GM12891 (cell line): ENCODE measurements at regions not wholly inside any gene's neighbourhood (a gene's known extent, or its start where the extent isn't known, plus 50 kb on each side); places are given as distances from the start of the nearest gene placed in this dataset.

Source experiments
- DNase-seq: peaks from one replicate; pipeline ENCODE4 v3.0.0; 2011; ENCODE audit warnings: low spot score; ENCODE audit not compliant: insufficient read length
- FAIRE-seq: peaks from 2 replicates; lab custom pipeline; 2011; peaks lifted over from hg19 to GRCh38; lab: Jason Lieb, UNC
- PAX5 ChIP-seq: IDR thresholded peaks from 2 replicates; pipeline ENCODE4 v1.6.1; 2011; ENCODE audit warnings: low read length, moderate library complexity, mild to moderate bottlenecking; ENCODE audit not compliant: insufficient read depth, severe bottlenecking
- POLR2A ChIP-seq: IDR thresholded peaks from 2 replicates; pipeline ENCODE4 v1.6.1; 2011; ENCODE audit warnings: low read depth, low read length, control low read depth
- POLR2AphosphoS5 ChIP-seq: IDR thresholded peaks from 2 replicates; pipeline ENCODE4 v1.6.1; 2011; ENCODE audit warnings: low read depth, low read length, control low read depth
- POU2F2 ChIP-seq: IDR thresholded peaks from 2 replicates; pipeline ENCODE4 v1.6.1; 2011; ENCODE audit warnings: low read depth, mild to moderate bottlenecking, control low read depth, low read length, moderate library complexity
- SPI1 ChIP-seq: IDR thresholded peaks from 2 replicates; pipeline ENCODE4 v1.6.1; 2011; ENCODE audit warnings: low read depth, low read length, control low read depth
- TAF1 ChIP-seq: IDR thresholded peaks from 2 replicates; pipeline ENCODE4 v1.6.1; 2011; ENCODE audit warnings: low read depth, low read length, control low read depth

GRCh38 chr4:175944126-175944910 is 121.3 kb upstream of the WDR17 start:
- DNase-seq, result no peak
- TF ChIP-seq POLR2AphosphoS5 (no peak), POU2F2 (no peak), TAF1 (no peak), PAX5 (no peak), SPI1 (no peak), POLR2A (no peak)
- FAIRE-seq, result no peak

- DNase-seq (no peak), FAIRE-seq (no peak)
- TF ChIP-seq PAX5, result no peak
- no peak for TF ChIP-seq POLR2AphosphoS5
- TF ChIP-seq POU2F2, result no peak
- TF ChIP-seq TAF1, result no peak
- no peak for TF ChIP-seq POLR2A
- no peak for TF ChIP-seq SPI1
Observed at GRCh38 chr4:175946472-175947116, 119.0 kb upstream of the WDR17 start.

- DNase-seq, result no peak
- no peak for FAIRE-seq
- TF ChIP-seq SPI1 (no peak), POU2F2 (no peak), POLR2AphosphoS5 (no peak), POLR2A (no peak), PAX5 (no peak), TAF1 (no peak)
Observed at GRCh38 chr4:175947117-175947722, 118.4 kb upstream of the WDR17 start.

- FAIRE-seq (no peak), DNase-seq (no peak)
- TF ChIP-seq POU2F2, result no peak
- no peak for TF ChIP-seq TAF1
- TF ChIP-seq PAX5, result no peak
- no peak for TF ChIP-seq POLR2AphosphoS5
- TF ChIP-seq POLR2A, result no peak
- no peak for TF ChIP-seq SPI1
Observed at GRCh38 chr4:175951794-175952193, 113.8 kb upstream of the WDR17 start.

- DNase-seq (no peak), FAIRE-seq (no peak)
- no peak for TF ChIP-seq POLR2A
Observed at GRCh38 chr4:175953116-175953515, 112.5 kb upstream of the WDR17 start.

GRCh38 chr4:175953960-175954521 is 111.6 kb upstream of the WDR17 start:
- TF ChIP-seq PAX5, result no peak
- FAIRE-seq (peak; percentile 56), DNase-seq (no peak)

- no peak for DNase-seq
- no peak for TF ChIP-seq POLR2AphosphoS5
- TF ChIP-seq PAX5, result no peak
- TF ChIP-seq SPI1, result no peak
- no peak for TF ChIP-seq POU2F2
- no peak for TF ChIP-seq TAF1
- TF ChIP-seq POLR2A, result no peak
- no peak for FAIRE-seq
Observed at GRCh38 chr4:175954685-175955084, 111.0 kb upstream of the WDR17 start.

- FAIRE-seq (peak; percentile 71), DNase-seq (no peak)
- no peak for TF ChIP-seq POLR2A
- TF ChIP-seq PAX5, result peak; percentile 71
- no peak for TF ChIP-seq SPI1
- TF ChIP-seq POU2F2, result peak; percentile 43; the same call in 1 of the 2 replicates
- TF ChIP-seq TAF1, result 0 out of 2 replicates have a peak, but pooled peaks have one; percentile 31
- TF ChIP-seq POLR2AphosphoS5, result no peak
Observed at GRCh38 chr4:175961604-175962003, 104.0 kb upstream of the WDR17 start.

- no peak for DNase-seq
- TF ChIP-seq PAX5 (no peak), POLR2A (no peak), TAF1 (no peak), POLR2AphosphoS5 (no peak), SPI1 (no peak), POU2F2 (no peak)
- no peak for FAIRE-seq
Observed at GRCh38 chr4:175970072-175970471, 95.6 kb upstream of the WDR17 start.

GRCh38 chr4:175970724-175971123 is 94.9 kb upstream of the WDR17 start:
- DNase-seq (no peak), FAIRE-seq (no peak)
- TF ChIP-seq POU2F2, result no peak
- TF ChIP-seq POLR2A, result no peak
- no peak for TF ChIP-seq POLR2AphosphoS5
- TF ChIP-seq SPI1, result no peak
- TF ChIP-seq TAF1, result no peak
- no peak for TF ChIP-seq PAX5
